T-helper 1 cell treated with Interleukin-12 subunit alpha and Interleukin-12 subunit beta and Interleukin-4 antibody, amounts not matched to agents 30 ng/mL and 1 ng/mL, for 36 hours (primary cell): ENCODE measurements at regions not wholly inside any gene's neighbourhood (a gene's known extent, or its start where the extent isn't known, plus 50 kb on each side); places are given as distances from the start of the nearest gene placed in this dataset.
"Not testable (repeated sequence)": the region's sequence is repeated elsewhere in the genome, so short reads cannot be mapped to it uniquely, and the experiment has no call there.

Experiments
- intact Hi-C: fragments of 100-400 bp; cut with micrococcal nuclease; formaldehyde crosslinking; loops from one replicate; pipeline ENCODE4 v1.15.1; 2024

DNA sequence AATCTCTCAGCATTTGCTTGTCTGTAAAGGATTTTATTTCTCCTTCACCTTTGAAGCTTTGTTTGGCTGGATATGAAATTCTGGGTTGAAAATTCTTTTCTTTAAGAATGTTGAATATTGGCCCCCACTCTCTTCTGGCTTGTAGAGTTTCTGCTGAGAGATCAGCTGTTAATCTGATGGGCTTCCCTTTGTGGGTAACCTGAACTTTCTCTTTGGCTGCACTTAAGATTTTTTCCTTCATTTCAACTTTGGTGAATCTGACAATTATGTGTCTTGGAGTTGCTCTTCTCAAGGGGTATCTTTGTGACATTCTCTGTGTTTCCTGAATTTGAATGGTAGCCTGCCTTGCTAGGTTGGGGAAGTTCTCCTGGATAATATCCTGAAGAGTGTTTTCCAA is 189.4 kb downstream of the TTC6 start:
- intact Hi-C loops, result not testable (repeated sequence)

GRCh38 chr14:37785298-37785697 is 189.9 kb downstream of the TTC6 start:
- intact Hi-C loops, result not testable (repeated sequence)

DNA sequence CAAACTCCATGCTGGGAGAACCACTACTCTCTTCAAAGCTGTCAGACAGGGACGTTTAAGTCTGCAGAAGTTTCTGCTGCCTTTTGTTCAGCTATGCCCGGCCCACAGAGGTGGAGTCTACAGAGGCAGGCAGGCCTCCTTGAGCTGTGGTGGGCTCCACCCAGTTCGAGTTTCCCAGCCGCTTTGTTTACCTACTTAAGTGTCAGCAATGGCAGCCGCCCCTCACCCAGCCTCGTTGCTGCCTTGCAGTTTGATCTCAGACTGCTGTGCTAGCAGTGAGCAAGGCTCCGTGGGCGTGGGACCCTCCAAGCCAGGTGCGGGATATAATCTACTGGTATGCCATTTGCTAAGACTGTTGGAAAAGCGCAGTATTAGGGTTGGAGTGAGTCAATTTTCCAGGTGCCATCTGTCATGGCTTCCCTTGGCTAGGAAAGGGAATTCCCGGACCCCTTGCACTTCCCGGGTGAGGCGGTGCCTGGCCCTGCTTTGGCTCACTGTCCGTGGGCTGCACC is 190.7 kb downstream of the TTC6 start:
- intact Hi-C loops, result not testable (repeated sequence)

GRCh38 chr14:37787879-37788494 is 192.6 kb downstream of the TTC6 start:
- intact Hi-C loops, result no loop called here

DNA sequence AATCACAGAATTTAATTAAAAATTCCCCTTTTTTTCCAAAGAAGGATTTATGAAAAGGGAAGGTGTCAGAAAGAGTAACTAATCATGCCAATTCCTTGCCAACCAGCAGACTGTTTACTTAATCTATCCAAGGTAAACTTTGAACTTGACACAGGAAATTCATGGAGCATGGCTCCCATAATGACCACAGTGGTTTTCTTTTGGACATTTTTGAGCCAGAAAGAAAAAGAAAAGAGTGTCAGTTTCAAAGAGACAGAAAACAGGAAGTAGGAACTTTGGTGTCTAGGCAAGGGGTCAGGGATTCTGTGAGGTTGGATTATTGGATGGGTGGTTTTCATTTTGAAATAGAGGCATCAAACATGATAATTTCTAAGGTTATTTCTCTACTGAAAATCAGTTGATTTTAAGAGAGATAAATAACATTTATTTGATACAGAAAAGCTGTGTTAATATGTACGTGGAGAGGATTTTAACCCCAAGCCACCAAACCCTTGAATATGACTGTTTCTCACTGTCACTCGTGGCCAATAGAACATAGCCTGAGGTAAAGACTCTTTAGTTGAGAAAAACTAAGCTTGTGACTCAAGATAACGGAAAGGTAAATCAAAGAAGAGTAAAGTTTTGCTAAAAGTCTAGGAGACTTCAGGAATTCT is 196.1 kb downstream of the TTC6 start:
- intact Hi-C loops, result no loop called here

DNA sequence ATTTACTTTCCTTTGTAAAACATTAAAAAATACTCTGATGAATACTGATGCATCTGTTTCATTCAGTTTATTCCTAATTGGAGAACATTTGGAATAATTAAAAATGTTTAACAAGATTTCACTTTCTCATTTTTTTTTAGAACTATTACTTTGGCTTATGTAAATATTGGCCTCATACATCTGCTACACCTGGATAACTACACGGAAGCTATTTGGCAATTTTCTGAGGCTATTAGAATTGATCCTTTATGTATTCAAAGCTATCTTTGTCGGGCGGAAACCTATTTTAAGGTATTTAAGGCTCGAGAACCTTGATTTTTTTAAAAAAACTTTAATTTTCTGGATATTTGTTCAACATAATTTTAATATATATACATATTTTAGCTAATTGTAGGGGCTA is 196.7 kb downstream of the TTC6 start:
- intact Hi-C loops, result no loop called here

- intact Hi-C loops, result no loop called here
These were observed 201.4 kb downstream of the TTC6 start for GRCh38 chr14:37796703-37797416.

DNA sequence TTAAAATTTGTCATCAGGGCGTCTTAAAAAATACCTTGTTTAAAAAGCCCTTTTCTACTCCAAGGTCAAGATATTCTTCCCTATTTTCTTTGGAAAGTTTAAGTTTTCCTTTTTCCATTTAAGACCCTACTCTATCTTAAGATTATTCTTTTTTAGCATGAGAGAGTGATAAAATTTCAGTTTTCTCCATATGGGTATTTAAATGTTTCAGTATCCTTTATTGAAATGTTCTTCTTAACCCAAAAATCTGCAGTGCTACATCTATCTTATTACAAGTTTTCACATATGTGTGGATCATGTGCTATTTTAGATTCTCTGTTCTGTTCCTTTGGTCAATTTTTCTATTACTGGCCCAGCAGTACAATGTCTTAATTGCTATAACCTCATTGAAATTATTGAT is 202.2 kb downstream of the TTC6 start:
- intact Hi-C loops, result no loop called here

- intact Hi-C loops, result no loop called here
These were observed 212.3 kb downstream of the TTC6 start for GRCh38 chr14:37807722-37808121.

DNA sequence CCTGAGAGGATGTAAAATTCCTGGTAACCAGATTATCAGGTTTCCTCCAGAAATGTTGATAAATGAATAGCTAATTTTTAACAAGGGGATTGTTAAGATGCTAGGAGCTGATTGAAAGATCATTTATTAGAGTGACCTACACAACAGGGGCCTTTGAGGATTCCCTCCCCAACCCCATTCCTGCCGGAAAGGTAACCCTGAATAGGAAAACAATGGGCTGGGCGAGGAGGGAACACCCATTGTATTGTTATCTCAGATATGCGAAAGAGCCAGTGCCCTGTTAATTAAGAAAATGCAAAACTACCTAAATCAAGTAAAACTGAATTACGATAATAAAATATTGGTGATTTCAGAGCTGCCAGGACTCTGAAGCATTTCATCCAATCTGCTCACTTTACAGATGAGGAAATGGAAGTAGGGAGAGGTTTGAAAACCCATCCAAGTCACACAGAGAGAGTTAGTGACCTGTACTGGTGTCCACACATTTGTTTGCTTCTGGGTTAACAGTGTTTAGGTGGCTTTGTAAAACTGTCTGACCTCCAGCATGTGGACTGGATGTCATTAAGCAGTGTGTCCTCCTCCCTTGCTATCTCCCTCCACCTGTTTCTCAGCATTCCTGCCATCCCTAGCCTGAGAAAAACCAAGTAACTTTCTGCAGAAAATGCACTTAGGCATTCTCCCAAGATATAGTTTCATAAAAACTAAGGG is 214.8 kb downstream of the TTC6 start:
- intact Hi-C loops, result no loop called here

DNA sequence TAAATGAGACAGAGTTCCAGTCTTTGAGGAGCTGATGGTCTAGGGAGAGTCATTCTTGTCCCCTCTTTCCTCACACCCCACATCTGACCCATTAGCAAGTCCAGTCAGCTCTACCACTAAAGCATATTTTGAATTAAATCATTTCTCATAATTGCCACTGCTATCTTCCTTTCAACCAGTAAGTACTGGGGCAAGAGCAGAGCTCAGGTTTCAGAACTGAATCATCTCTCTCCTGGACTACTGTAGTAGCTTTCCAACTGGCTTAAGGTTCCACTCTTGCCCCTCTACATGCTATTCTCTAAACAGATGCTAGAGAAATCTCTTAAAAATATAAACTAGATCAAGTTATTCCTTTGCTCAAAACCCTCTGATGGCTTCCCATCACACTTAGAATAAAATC is 218.3 kb downstream of the TTC6 start:
- intact Hi-C loops, result no loop called here

- intact Hi-C loops, result no loop called here
These were observed 220.7 kb downstream of the TTC6 start for GRCh38 chr14:37816135-37816534.

DNA sequence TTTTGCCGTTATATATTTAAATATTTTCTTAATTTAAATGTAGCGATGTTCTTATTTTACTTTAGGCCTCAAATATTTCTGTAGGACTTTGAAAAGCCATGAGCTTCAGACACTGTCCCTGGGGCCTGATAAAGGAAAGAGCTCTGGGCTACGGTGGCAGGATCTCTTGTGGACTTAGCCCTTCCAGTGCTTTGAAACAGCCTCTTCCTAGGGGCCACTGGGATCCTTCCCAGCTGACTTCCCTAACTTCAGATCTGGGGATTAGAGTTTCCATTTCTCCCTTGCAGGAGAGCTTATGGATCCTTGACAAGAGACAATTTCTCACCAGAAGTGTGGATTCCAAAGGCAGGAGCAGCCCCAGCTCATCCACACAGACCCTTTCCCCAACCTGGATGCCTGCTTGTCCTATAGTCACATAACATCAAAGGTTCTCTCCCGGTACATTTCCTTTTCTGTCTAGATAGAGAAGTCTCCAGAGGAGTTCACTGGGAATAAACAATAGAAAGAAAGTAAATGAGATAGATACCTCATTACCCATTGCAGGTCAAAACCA is 221.4 kb downstream of the TTC6 start:
- intact Hi-C loops, result no loop called here

- intact Hi-C loops, result no loop called here
These were observed 224.0 kb downstream of the TTC6 start for GRCh38 chr14:37819155-37820015.

- intact Hi-C loops, result not testable (repeated sequence)
These were observed 225.4 kb downstream of the TTC6 start for GRCh38 chr14:37820810-37821209.

GRCh38 chr14:37824939-37825712 is 229.7 kb downstream of the TTC6 start:
- intact Hi-C loops, result no loop called here

DNA sequence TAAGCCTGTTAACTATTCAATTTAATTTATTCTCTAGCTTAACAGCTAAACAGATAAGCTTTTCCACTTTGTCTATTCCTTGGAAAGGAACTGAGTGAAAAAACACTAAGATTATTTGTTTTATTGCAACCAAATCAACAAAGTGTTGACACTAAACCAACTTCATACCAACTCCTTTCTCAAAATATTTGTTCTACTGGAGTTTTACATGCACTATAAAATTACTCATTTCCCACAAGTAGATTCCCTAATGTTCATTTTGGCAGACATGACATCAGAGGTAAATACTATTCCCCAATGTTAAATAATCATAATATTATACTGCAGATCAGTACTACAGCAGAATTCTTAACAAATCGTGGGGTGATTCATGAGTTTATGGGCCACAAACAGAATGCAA is 231.4 kb downstream of the TTC6 start:
- intact Hi-C loops, result no loop called here

- intact Hi-C loops, result no loop called here
These were observed 234.8 kb downstream of the TTC6 start for GRCh38 chr14:37830271-37830670.

DNA sequence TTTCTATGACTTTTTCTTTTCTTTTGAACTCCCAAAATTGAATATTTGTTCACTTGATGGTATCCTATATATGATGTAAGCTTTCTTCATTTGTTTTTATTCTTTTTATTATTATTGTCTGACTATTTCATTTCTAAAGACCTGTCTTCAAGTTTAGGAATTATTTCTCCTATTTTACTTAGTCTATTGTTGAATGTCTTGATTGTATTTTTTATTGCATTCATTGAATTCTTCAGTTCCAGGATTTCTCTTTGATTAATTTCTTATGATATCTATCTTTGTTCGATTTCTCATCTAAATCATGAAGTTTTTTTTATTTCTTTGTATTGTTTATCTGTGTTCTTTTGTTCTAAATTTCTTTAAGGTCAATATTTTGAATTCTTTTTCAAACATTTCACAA is 238.8 kb downstream of the TTC6 start:
- intact Hi-C loops, result no loop called here

GRCh38 chr14:37838778-37839177 is 243.3 kb downstream of the TTC6 start:
- intact Hi-C loops, result not testable (repeated sequence)
